ENCODE measurements at regions not wholly inside any gene's neighbourhood (a gene's known extent, or its start where the extent isn't known, plus 50 kb on each side); places are given as distances from the start of the nearest gene placed in this dataset.

DNA sequence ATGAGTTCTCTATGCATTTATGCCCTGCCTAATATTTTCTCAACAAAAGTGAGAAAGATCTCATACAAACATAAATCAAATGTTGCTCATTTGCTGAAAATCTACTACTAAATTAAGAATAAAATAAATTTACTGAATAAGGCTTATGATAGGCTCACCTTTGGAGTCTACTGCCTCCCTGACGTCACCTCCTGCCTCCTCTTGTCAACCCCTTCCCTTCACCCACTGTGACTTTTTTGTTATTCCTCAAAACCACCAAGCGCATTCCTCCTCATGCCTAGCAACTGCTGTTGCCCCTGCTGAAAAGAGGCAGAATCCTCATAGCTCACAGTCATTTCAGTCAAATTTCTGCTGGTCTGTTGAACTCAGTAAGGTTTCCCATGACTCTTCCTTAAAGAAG, 2422.2 kb downstream of the TP53TG3F start:
- Histone ChIP-seq H3K36me3 (no peaks in the 10 kb centered on the region), H3K9me3 (no peaks in the 10 kb centered on the region), H3K4me1 (ENCODE audit: control insufficient read depth in 1 of 2, low read depth in 2 of 2) (no peaks in the 10 kb centered on the region), H3K27ac (no peak overlapping the region), H3K4me3 (no peak overlapping the region), H3K27me3 (replicated peaks; ENCODE audit: insufficient read depth) (no peaks in the 10 kb centered on the region)
- ATAC-seq (ENCODE audit: insufficient number of reproducible peaks, low FRiP score, low read depth) (no peak), DNase-seq (ENCODE audit: low spot score) (no peak)
- TF ChIP-seq, protein P1, sequence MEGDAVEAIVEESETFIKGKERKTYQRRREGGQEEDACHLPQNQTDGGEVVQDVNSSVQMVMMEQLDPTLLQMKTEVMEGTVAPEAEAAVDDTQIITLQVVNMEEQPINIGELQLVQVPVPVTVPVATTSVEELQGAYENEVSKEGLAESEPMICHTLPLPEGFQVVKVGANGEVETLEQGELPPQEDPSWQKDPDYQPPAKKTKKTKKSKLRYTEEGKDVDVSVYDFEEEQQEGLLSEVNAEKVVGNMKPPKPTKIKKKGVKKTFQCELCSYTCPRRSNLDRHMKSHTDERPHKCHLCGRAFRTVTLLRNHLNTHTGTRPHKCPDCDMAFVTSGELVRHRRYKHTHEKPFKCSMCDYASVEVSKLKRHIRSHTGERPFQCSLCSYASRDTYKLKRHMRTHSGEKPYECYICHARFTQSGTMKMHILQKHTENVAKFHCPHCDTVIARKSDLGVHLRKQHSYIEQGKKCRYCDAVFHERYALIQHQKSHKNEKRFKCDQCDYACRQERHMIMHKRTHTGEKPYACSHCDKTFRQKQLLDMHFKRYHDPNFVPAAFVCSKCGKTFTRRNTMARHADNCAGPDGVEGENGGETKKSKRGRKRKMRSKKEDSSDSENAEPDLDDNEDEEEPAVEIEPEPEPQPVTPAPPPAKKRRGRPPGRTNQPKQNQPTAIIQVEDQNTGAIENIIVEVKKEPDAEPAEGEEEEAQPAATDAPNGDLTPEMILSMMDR (IDR thresholded peaks at IDR 0.05) = no peak

DNA sequence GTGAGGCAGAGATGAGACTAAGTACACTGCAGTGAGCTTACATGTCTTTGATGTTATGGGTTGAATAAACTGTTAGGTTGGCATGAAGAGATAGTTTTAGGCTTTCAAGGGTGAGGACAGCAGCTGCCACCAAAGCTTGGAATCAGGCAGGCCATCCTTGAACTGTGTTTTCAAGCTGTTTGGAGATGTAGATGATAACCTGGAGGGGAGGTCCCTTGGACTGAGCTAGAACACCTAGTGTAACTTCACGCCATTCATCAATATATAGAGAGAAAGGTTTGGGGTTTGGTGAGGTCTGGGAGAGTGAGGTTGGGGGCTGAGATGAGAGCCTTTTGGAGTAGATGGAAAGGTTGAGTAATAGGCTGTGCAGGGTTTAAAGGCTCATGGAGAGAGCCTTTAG, 2447.0 kb downstream of the TP53TG3F start:
- H3K4me3 ChIP-seq = no peak overlapping the region
- H3K4me1 ChIP-seq (ENCODE audit: control insufficient read depth in 1 of 2, low read depth in 2 of 2) = no peaks in the 10 kb centered on the region
- H3K27ac ChIP-seq = no peak overlapping the region
- no peak for DNase-seq (ENCODE audit: low spot score)
- ATAC-seq (ENCODE audit: insufficient number of reproducible peaks, low FRiP score, low read depth) = no peak
- no peaks in the 10 kb centered on the region for H3K9me3 ChIP-seq
- H3K27me3 ChIP-seq (replicated peaks; ENCODE audit: insufficient read depth) = no peaks in the 10 kb centered on the region
- TF ChIP-seq, protein P1 (IDR thresholded peaks at IDR 0.05) = no peak
- no peaks in the 10 kb centered on the region for H3K36me3 ChIP-seq

DNA sequence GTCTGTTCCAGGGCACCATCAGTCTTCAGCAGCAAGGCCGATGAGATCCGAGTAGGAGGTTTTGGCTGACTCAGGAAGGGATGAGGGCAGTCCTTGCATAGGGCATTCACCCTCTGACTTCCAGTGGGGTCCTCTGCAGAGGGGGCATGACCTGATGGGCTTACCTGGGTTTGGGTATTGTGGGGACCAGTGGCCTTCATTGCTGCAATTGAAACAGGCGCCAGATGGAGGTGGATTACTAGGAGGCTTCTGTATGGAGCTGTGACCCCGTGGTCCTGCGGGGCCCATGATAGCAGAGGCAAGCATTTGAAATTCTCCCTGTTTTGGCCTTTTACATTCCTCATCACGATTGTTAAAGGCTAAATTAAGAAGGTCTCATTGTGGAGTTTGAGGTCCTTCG, 2448.7 kb downstream of the TP53TG3F start:
- no peaks in the 10 kb centered on the region for H3K9me3 ChIP-seq
- ATAC-seq (ENCODE audit: insufficient number of reproducible peaks, low FRiP score, low read depth) (no peak), DNase-seq (ENCODE audit: low spot score) (no peak)
- no peaks in the 10 kb centered on the region for H3K27me3 ChIP-seq (replicated peaks; ENCODE audit: insufficient read depth)
- no peaks in the 10 kb centered on the region for H3K36me3 ChIP-seq
- no peak overlapping the region for H3K27ac ChIP-seq
- no peak overlapping the region for H3K4me3 ChIP-seq
- TF ChIP-seq, protein P1 (IDR thresholded peaks at IDR 0.05) = no peak
- no peaks in the 10 kb centered on the region for H3K4me1 ChIP-seq (ENCODE audit: control insufficient read depth in 1 of 2, low read depth in 2 of 2)

DNA sequence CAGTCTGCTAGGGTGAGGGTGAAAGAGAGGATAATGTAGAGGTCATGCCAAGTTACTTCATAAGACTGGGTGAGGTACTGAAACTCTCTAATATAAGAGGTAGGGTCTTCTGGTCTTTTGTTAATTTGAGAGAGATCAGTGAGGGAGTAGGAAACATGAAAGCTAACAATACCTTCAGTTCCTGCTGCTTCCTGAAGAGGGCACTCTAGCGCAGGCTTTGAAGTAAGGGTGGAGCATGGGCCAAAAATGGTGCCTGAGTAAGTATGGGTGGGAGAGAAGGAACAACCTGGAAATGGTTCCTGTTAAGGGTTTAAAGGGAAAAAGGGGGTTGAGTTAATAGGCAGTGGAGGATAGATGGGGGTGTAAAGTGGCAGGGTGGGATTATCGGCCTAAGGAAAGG, 2449.5 kb downstream of the TP53TG3F start:
- H3K27ac ChIP-seq = no peak overlapping the region
- H3K4me1 ChIP-seq (ENCODE audit: control insufficient read depth in 1 of 2, low read depth in 2 of 2) = no peaks in the 10 kb centered on the region
- H3K4me3 ChIP-seq = no peak overlapping the region
- TF ChIP-seq, protein P1 (IDR thresholded peaks at IDR 0.05) = no peak
- no peaks in the 10 kb centered on the region for H3K36me3 ChIP-seq
- no peaks in the 10 kb centered on the region for H3K9me3 ChIP-seq
- no peaks in the 10 kb centered on the region for H3K27me3 ChIP-seq (replicated peaks; ENCODE audit: insufficient read depth)
- ATAC-seq (ENCODE audit: insufficient number of reproducible peaks, low FRiP score, low read depth) (no peak), DNase-seq (ENCODE audit: low spot score) (no peak)

DNA sequence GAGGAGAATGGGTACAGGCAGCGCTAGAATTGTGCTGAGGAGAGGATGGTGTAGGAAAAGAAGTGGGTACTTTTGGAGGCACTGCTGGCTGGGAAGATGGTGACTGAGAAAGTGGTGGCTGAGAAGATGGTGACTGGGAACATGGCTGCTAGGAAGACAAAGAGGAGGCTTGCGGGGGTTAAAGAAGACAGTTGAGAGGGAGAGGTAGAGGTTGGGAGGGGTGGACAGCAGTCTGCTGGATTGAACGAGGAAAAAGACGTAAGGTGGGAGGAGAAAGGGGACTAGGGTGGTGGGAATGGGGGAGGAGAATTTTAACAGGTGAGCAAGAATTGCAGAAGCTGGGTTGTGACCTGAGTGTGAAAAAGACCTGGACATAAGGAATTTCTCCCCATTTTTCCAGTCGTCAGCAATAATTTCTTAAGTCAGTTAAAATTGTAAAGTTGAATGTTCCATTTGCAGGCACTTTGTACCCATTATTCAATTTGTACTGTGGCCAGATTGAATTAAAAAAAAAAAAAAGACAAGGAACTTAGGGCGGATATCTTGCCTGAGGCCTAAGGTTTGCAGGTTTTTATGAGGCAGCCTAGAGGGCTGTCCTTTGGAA, 2450.0 kb downstream of the TP53TG3F start:
- TF ChIP-seq, protein P1 (IDR thresholded peaks at IDR 0.05) = no peak
- no peaks in the 10 kb centered on the region for H3K36me3 ChIP-seq
- no peaks in the 10 kb centered on the region for H3K4me1 ChIP-seq (ENCODE audit: control insufficient read depth in 1 of 2, low read depth in 2 of 2)
- DNase-seq (ENCODE audit: low spot score) (no peak), ATAC-seq (ENCODE audit: insufficient number of reproducible peaks, low FRiP score, low read depth) (no peak)
- no peak overlapping the region for H3K4me3 ChIP-seq
- H3K27ac ChIP-seq = no peak overlapping the region
- H3K9me3 ChIP-seq = no peaks in the 10 kb centered on the region
- no peaks in the 10 kb centered on the region for H3K27me3 ChIP-seq (replicated peaks; ENCODE audit: insufficient read depth)

Measured in thoracic aorta (tissue), 2 donors.